HG02798 (cell line): ENCODE measurements at regions not wholly inside any gene's neighbourhood (a gene's known extent, or its start where the extent isn't known, plus 50 kb on each side); places are given as distances from the start of the nearest gene placed in this dataset.

ENCODE experiments used
- ATAC-seq: cut with Tn5 transposase; IDR thresholded peaks from one replicate; pipeline ENCODE4 v1.9.1; 2021; ENCODE audit warnings: mild to moderate bottlenecking; ENCODE audit not compliant: unreplicated experiment, poor library complexity

GRCh38 chr5:116363780-116364179, 210.8 kb downstream of the SEMA6A start:
- ATAC-seq = no peak

DNA sequence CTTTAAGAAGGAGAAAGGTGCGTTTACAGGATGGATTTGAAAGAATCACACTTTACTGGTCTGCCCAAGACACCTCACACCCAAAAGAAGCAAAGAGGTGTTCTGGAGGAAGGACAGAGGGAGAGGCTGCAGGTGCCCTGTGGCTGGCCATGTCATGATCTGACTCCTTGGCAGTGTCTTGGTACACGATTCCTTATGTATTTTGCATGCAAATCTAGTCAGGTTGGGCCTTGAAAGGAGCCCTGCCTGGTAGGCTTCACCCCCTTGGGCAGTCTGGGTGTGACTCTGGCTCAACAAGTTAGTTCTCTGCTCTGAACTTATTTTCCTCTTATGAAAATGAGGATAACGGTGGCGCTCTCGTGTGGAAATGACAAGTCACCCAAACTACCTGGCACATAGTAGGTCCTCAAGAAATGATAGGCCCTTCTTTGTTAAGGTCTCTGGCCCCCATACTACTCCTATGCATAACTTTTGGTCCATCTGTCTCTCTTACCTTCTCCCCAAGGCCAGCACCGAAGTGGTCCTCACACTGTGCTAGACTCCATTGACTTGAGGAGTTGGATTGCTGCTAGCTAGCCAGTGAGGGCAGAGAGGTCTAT, 212.5 kb downstream of the SEMA6A start:
- ATAC-seq = no peak

DNA sequence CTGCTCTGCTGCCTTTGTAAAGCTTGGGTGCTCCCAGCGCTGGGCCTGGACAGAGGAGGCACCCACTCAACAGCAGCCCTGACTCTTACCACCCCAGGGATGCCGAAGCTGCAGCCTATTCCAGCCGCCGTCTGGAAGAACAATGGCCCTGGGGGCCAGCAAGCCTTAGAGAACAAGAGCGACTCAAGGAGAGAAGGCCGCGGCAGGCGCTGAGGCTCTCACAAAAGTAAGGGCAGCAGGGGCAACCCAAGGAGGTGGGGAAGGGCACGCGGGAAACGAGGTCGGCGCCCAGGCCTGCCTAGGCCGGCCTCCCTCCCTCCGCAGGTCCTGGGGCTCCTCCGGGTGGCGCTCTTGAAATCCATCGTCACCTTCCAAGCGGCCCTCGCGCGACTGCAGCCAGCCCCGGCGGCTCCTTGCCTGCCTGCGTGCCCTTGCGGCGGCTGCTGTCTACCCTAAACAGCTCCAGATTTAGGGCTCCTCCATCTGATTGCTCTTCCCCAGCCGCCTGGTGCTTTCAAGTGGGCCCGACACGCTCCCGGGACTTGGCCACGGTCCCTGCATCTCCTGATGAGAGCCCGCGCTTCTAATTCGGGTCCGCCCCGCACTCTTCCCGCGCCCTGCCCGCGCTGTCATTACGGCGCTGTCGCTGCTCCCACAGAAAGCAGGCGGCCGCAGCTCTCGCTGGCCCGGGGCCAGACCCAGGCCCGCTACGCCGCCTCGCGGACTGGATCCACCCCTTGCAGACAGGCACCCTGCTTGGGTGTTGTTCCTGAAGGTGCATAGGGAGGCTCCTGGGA, 213.3 kb downstream of the SEMA6A start:
- ATAC-seq = no peak

- no peak for ATAC-seq
Observed at GRCh38 chr5:116360008-116360853, 214.4 kb downstream of the SEMA6A start.

GRCh38 chr5:116359592-116359991, 215.0 kb downstream of the SEMA6A start:
- no peak for ATAC-seq

GRCh38 chr5:116358911-116359418, 215.7 kb downstream of the SEMA6A start:
- peak; percentile 98 for ATAC-seq

GRCh38 chr5:116358015-116358523, 216.6 kb downstream of the SEMA6A start:
- ATAC-seq = no peak

DNA sequence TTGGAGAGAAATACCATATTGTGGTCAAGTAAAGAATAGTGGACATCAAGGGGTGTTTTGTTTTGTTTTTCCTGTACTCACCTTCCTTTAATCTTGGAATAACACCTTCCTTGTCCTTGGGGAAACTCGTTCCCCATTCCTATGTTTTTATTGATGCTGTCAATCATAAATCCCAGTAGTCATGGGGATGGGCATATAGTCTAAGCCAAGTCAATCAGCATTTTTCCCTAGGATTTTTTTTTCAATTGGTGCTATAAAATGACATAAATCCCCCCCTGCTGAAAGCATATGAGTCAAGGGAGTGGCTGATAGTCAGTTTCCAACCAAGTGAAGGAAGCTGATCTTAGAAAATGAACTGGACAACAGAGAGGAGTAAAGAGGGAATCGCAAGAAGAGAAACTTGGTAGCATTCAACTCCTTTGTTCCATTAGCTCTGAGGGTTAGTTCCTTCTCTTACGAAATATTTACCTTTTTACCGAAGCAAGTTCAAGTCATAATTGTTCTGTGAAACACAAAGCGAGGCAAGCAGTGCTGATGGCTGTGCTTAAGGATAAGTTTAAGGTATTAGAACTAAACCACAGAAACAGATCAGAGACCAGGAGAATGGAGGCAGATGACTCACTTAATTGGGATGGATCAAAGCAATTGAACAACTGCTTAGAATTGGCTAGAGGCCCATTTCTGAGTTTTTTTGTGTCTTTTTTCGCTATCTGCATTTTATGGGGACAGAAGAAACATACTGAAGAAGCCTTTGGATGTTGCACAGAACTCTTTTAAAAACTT, 218.6 kb downstream of the SEMA6A start:
- ATAC-seq = no peak

DNA sequence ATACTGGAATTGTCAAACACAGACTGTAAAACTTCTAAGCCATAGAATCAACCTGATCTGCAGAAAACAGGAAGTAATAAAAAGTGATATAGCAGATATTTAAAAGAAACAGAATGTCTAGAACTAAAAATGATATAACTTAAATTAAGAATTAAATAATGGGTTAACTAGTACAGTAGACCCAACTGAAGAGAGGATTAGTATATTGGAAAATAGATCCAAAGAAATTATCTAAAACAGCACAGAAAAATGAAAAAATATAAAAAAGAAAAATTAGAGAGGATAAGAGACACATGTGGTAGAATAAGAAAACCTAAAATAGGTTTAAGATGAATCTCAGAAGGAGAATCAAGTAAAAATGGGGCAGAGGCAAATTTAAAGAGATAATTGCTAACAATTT, 219.9 kb downstream of the SEMA6A start:
- no peak for ATAC-seq

DNA sequence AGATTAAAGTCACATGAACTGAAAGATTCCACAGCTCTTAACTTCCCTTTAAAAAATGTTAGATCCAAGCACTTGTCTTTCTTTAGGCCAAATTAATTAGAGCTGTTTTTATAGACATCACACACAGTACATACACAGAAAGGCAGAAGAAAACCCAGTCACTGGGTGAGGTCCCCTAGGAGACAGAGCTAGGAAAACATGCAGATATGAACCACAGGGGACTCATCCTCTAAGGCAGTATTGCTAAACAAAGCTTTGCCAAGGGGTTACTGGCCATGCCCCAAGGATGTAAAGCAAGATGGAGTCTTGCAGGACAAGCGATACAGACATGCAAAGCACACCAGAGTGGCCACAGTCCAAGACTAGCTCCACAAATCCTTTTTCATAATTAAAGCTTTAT, 227.0 kb downstream of the SEMA6A start:
- ATAC-seq = no peak

DNA sequence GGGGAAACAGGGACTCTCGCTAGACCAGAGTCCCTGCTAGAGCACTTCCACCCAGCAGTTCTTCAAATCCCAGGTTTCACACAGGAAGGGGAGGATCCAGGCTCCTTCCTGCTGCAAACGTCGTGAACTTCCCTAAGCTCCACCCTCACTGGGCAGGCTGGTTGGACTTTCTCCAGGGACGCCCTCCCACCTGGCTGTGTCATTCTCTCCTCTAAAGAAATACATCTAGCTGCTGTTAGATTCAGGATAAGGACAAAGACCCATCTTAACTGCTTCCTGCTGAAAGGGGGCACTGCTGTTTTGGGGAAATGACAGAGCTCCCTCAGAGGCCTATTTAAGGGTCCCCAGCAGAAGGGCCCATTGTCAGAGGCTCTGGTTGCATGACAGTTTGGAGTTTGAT, 230.7 kb downstream of the SEMA6A start:
- ATAC-seq = no peak
